ENCODE measurements at regions not wholly inside any gene's neighbourhood (a gene's known extent, or its start where the extent isn't known, plus 50 kb on each side); places are given as distances from the start of the nearest gene placed in this dataset.

DNA sequence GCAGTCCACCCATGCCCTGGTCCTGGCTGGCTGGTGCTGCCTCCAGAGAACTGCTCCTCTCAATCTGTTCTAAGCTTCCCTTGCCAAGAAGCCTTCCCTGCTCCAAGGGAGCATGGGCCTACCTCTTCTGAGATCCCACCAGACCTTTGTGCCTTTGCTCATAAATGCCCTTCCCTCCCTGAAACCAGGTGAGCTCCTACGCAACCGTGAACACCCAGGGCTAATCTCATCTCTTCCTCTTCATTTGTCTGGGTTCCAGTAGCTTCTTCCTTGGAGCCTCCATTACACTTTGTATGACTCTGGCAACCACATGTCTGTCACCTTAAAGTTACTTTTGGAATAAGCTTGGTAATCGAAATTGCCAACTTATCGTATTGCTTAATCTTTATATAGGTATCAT is 270.6 kb downstream of the PBX3 start:
- no peak for DNase-seq (ENCODE audit: low spot score)

- no peak for DNase-seq (ENCODE audit: low spot score)
Observed at GRCh38 chr9:126020836-126021235, 273.7 kb downstream of the PBX3 start.

GRCh38 chr9:126023962-126024361 is 276.8 kb downstream of the PBX3 start:
- no peak for DNase-seq (ENCODE audit: low spot score)

GRCh38 chr9:126024581-126025230 is 277.5 kb downstream of the PBX3 start:
- no peak for DNase-seq (ENCODE audit: low spot score)

- no peak for DNase-seq (ENCODE audit: low spot score)
Observed at GRCh38 chr9:126025991-126026390, 278.8 kb downstream of the PBX3 start.

DNA sequence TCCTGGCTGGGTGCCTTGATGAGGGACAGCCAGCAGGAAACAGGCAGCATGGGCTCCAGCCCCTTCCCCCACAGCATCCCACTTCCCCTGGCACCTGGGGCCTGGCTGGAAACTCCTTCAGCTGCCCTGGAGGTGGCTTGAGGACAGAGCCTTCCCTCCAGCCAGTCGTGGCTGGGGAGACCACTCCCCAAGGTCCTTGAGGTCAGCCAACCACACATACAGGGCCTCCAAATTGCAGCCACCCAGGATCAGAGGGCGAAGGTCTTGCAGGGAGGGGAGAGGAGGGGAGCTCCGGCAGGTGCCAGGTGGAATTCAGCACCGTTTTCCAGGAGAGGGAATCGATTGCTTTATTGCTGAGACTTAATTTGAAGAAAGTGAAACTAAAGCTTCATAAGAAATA is 280.4 kb downstream of the PBX3 start:
- DNase-seq (ENCODE audit: low spot score), result no peak

DNA sequence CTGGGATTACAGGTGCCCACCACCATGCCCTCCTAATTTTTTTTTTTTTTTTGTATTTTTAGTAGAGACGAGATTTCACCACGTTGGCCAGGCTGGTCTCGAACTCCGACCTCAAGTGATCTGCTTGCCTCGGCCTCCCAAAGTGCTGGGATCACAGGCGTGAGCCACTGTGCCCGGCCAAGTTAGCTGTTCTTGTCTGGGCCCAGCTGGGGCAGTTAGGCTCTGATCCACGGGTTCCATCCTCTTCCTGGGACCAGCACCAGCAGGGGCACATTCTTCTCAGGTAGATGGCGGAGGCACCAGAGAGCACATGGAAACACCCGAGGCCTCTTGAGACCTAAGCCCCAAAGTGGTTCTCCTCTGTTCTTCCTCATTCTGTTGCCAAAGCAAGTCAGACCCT is 281.6 kb downstream of the PBX3 start:
- DNase-seq (ENCODE audit: low spot score), result no peak

DNA sequence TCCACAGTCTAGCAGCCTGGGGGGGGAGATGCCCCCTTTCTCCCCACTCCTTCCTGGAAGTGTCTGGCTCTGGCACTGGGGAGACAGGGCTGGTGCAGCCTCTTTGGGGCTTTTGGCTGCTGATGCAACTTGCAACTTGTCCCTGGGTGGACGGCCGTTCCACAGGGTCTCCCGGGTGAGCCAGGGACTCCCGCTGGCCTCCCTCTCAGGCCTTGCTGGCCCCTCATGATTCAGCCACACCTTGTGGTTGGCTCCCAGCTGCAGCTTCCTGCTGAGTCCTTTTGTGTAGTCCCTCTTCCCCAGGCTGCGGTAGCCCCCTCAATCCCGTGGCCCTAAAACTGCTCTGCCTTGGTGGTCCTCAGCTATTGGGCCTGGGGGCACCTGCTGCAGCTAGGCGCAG is 283.5 kb downstream of the PBX3 start:
- no peak for DNase-seq (ENCODE audit: low spot score)

DNA sequence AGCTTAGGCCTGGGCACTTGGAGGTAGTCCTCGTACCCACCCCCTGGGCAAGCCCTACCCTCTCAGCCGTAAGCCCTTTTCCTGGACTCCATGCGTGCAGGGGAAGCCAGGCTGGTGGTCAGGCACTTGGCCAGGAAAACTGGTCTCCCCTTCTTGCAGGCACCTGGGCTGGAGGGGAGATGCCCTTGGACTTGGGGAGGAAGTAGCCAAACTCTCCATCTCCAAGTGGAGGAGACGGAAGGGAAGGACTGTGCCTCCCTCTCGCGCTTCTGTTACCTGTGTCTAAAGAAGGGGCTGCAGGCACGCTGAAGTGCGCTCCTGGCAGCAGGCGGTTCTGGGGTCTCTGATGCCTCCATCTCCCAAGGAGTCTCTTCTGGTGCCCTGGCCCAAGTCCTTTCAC is 283.9 kb downstream of the PBX3 start:
- DNase-seq (ENCODE audit: low spot score), result no peak

DNA sequence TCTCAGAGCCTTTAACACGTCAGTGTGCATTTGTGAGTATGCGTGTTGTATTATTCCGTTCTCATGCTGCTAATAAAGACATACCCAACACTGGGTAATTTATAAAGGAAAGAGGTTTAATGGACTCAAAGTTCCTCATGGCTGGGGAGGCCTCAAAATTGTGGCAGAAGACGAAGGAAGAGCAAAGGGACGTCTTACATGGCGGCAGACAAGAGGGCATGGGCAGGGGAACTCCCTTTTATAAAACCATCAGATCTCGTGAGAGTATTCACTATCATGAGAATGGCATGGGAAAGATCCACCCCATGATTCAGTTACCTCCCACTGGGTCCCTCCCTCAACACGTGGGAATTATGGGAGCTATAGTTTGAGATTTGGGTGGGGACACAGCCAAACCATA is 285.0 kb downstream of the PBX3 start:
- DNase-seq (ENCODE audit: low spot score), result no peak

GRCh38 chr9:126033318-126033717 is 286.1 kb downstream of the PBX3 start:
- DNase-seq (ENCODE audit: low spot score), result no peak

DNA sequence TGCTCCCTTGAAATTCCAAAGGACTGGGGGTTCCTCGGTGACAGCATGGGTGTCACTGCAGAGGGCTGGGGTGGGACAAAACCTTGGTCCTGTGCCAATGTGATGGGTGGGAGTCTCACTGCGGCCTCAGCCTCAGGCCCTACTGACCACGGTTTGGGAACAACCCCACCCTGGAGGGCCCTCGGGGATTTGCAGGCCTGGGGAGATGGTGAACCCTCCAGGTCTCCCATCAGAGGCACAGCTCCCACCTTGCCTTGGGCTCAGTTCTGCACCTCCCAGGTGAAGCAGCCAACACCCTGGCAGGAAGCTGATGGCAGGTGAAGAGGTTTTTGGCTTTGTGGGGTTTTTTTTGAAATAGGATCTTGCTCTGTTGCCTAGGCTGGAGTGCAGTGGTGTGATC is 286.8 kb downstream of the PBX3 start:
- DNase-seq (ENCODE audit: low spot score), result no peak

DNA sequence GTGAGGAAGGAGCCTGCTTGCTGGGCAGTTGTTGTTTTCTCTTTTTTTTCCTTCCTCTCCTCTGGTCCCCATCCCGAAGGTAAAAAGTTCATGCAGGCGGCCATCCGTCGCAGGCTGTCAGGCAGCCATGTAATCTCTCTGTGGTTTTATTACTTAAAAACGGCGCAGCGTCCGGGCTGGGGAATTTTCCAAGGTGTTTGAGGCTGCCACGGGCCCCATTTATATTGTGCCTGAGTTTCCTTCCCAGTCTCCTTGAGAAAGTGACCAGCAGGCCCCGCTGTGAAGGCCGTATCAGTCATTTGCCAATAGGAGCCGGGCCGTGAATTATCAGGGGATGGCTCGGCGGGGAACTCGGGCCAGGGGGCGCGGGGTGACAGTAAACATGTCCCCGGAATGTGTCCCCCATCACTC is 289.7 kb downstream of the PBX3 start:
- no peak for DNase-seq (ENCODE audit: low spot score)

GRCh38 chr9:126038790-126039189 is 287.8 kb upstream of the MVB12B start:
- no peak for DNase-seq (ENCODE audit: low spot score)

DNA sequence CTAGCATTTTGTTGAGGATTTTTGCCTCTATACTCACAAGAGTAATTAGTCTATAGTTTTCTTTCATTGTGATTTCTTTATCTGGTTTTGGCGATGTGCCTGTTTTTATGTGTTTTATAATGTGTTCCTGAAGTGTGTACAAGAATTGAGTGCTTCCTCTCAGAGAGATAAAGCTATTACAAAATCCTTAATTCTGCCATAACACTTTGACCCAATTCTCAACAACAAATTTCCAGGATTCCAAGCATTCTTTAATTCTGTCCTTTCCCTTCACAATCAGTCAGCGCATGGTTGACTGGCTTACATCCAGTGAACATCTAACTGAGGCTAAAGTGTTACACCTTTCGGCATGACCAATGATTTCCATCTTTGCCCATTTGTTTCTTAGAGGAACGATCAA is 282.9 kb upstream of the MVB12B start:
- no peak for DNase-seq (ENCODE audit: low spot score)

DNA sequence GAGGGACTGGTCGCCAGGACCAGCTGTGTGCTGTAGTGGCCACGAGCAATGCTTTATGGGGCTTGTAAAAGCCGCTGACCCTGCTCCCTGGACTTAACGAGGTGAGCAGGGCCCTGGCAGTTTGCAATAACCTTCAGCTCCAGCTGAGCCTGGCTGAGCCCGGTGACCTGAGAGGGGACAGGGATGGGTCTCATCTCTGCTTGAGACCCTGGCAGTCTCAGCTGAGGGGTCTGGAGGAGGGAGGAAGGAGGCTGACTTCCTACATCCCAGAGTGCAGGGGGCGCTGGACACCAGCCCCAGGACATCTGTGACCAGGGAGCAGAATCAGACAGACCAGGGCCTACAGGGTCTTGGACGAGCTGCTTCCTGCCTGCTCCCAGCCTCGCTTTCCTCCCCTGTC is 277.5 kb upstream of the MVB12B start:
- DNase-seq (ENCODE audit: low spot score), result no peak

- no peak for DNase-seq (ENCODE audit: low spot score)
Observed at GRCh38 chr9:126049896-126050604, 276.6 kb upstream of the MVB12B start.

DNA sequence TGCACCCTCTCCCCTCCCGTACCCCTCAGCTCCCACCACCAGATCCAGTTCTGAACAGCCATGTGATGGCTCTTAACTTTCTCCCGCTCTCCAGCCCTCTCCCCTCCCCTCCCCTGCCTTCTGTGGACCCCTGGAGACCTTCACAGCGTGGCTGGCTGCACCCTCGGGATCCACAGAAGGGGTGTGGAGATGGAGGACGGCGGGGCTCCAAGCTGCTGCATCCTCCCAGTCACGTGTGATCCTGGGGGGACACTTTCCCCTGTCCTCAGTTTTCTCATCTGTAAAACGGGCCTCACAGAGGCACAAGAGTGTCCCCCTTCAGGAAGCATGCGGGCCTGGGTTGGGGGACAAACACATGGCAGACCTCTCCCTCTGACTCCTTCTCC is 276.0 kb upstream of the MVB12B start:
- DNase-seq (ENCODE audit: low spot score), result no peak

- DNase-seq (ENCODE audit: low spot score), result no peak
Observed at GRCh38 chr9:126051446-126052130, 275.0 kb upstream of the MVB12B start.

- DNase-seq (ENCODE audit: low spot score), result no peak
Observed at GRCh38 chr9:126052791-126053190, 273.8 kb upstream of the MVB12B start.

DNA sequence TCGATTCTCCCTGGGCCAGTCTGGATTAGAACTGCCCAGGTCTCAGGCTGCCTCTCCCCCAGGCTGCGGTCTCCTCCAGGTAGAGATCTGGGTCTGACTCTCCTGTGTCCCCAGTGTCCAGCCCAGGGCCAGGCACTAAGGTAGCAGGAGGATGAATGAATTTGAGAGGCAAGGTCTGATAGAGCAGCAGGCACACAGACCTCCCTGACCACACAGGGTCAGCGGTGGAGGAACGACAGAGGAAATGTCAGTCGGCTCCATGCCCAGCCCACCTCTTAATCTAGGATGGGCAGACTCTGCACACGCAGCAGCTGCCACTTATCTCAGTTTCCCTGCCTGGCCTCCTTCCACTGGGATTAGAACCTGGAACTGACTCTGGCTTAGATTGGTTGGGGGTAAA is 272.7 kb upstream of the MVB12B start:
- no peak for DNase-seq (ENCODE audit: low spot score)

DNA sequence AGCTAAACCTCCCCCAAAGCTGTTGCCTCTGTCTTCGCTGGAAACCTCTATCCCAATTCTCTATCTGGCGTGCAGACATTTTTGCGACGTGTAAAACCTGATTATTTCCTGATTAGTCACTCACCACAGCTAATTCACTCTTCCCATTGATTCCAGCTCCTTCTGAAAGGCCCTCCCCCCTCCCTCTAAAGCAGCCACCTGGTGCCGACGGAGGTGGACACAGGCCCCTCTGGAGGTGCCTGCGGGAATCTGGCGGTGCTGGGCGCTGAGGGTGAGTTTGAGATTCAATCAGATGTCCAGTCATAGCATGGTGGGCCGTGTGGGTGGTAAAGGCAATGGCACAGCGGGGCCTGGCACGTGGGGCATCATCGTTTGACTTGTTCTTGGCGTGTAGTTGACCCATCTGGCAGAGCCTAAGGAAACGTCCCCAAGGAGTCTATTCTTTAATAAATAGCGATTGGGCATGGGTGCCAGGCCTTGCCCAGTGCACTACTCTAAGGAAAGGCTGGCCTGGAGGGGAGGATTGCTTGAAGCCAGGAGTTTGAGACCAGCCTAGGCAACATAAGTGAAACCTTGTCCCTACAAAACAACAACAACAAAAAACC is 271.1 kb upstream of the MVB12B start:
- no peak for DNase-seq (ENCODE audit: low spot score)

All from kidney capillary endothelial cell (primary cell).